HEK293 (cell line): ENCODE measurements at regions not wholly inside any gene's neighbourhood (a gene's known extent, or its start where the extent isn't known, plus 50 kb on each side); places are given as distances from the start of the nearest gene placed in this dataset.

Experiments
- CTCF ChIA-PET: fragments of 350-600 bp; formaldehyde crosslinking; extraction: SDS; loops from one replicate; lab custom pipeline; 2021; ENCODE audit warnings: antibody characterized with exemption; lab: Yijun Ruan, JAX
- POLR2A ChIA-PET: fragments of 300-600 bp; formaldehyde crosslinking; extraction: SDS; loops from one replicate; lab custom pipeline; 2020; ENCODE audit warnings: antibody characterized with exemption, inconsistent platforms; lab: Yijun Ruan, JAX
- H3K27ac ChIP-seq: fragments of 200-500 bp; sonication (Bioruptor generic); 2 replicates; pipeline ENCODE4 v1.5.1; 2014; ENCODE audit warnings: low read depth, low read length, control low read depth, inconsistent platforms; ENCODE audit errors: extremely low read depth
- H3K36me3 ChIP-seq, 2 experiments: fragments of 200-500 bp in 1 of 2; sonication (Bioruptor generic) in 1 of 2; 1 replicate in 1 of 2; 2 replicates in 1 of 2; pipeline ENCODE4 v1.5.1; 2014 to 2017; ENCODE audit warnings: inconsistent platforms in 2 of 2, low read length in 2 of 2; ENCODE audit not compliant: control insufficient read depth in 2 of 2, insufficient read depth in 1 of 2
- H3K4me1 ChIP-seq: fragments of 200-500 bp; sonication (Bioruptor generic); 2 replicates; pipeline ENCODE4 v1.5.1; 2014; ENCODE audit warnings: mild to moderate bottlenecking, low read length, inconsistent platforms; ENCODE audit not compliant: control insufficient read depth, insufficient read depth
- H3K4me3 ChIP-seq: 2 replicates; pipeline ENCODE4 v1.5.1; 2011; ENCODE audit warnings: low read depth, mild to moderate bottlenecking, control low read depth, low read length, moderate library complexity
- H3K9me3 ChIP-seq: fragments of 200-500 bp; sonication (Bioruptor generic); 2 replicates; pipeline ENCODE4 v1.5.1; 2014; ENCODE audit warnings: low read depth, low read length, inconsistent platforms; ENCODE audit not compliant: control insufficient read depth, insufficient read depth
- GFI1B ChIP-seq: fragments of 450-650 bp; formaldehyde crosslinking; IDR thresholded peaks from 2 replicates; pipeline ENCODE4 v1.5.1; 2016; ENCODE audit warnings: missing biosample characterization, missing genetic modification characterization
- KLF8 ChIP-seq: fragments of 450-650 bp; formaldehyde crosslinking; IDR thresholded peaks from 2 replicates; pipeline ENCODE4 v1.5.1; 2016; ENCODE audit warnings: missing biosample characterization, missing genetic modification characterization
- MZF1 ChIP-seq: fragments of 450-650 bp; formaldehyde crosslinking; IDR thresholded peaks from 2 replicates; pipeline ENCODE4 v1.5.1; 2017; ENCODE audit warnings: missing biosample characterization, missing genetic modification characterization, borderline replicate concordance
- OVOL3 ChIP-seq: fragments of 450-650 bp; formaldehyde crosslinking; IDR thresholded peaks from 2 replicates; pipeline ENCODE4 v1.5.1; 2016; ENCODE audit warnings: missing biosample characterization, missing genetic modification characterization
- TSHZ1 ChIP-seq: fragments of 450-650 bp; formaldehyde crosslinking; IDR thresholded peaks from 2 replicates; pipeline ENCODE4 v1.5.1; 2016; ENCODE audit warnings: missing biosample characterization, missing genetic modification characterization, borderline replicate concordance
- ZBTB17 ChIP-seq: fragments of 450-650 bp; formaldehyde crosslinking; IDR thresholded peaks from 2 replicates; pipeline ENCODE4 v1.5.1; 2016; ENCODE audit warnings: missing biosample characterization, missing genetic modification characterization
- ZBTB49 ChIP-seq: fragments of 450-650 bp; formaldehyde crosslinking; IDR thresholded peaks from 2 replicates; pipeline ENCODE4 v1.5.1; 2016; ENCODE audit warnings: missing biosample characterization, missing genetic modification characterization, low read depth
- ZBTB6 ChIP-seq: fragments of 450-650 bp; formaldehyde crosslinking; IDR thresholded peaks from 2 replicates; pipeline ENCODE4 v1.5.1; 2017; ENCODE audit warnings: missing biosample characterization, missing genetic modification characterization
- ZBTB7A ChIP-seq: fragments of 450-650 bp; formaldehyde crosslinking; IDR thresholded peaks from 2 replicates; pipeline ENCODE4 v1.5.1; 2016; ENCODE audit warnings: low read depth, missing biosample characterization, missing genetic modification characterization
- ZFHX2 ChIP-seq: fragments of 450-650 bp; formaldehyde crosslinking; conservative IDR thresholded peaks from 2 replicates; pipeline ENCODE4 v1.5.1; 2016; ENCODE audit warnings: missing biosample characterization, missing genetic modification characterization
- ZFP3 ChIP-seq: fragments of 450-650 bp; formaldehyde crosslinking; IDR thresholded peaks from 2 replicates; pipeline ENCODE4 v1.5.1; 2016; ENCODE audit warnings: low read depth, missing biosample characterization, missing genetic modification characterization
- ZNF10 ChIP-seq: fragments of 450-650 bp; formaldehyde crosslinking; IDR thresholded peaks from 2 replicates; pipeline ENCODE4 v1.5.1; 2017; ENCODE audit warnings: missing biosample characterization, missing genetic modification characterization
- ZNF138 ChIP-seq: fragments of 450-650 bp; formaldehyde crosslinking; IDR thresholded peaks from 2 replicates; pipeline ENCODE4 v1.5.1; 2016; ENCODE audit warnings: missing biosample characterization, missing genetic modification characterization, borderline replicate concordance
- ZNF184 ChIP-seq: fragments of 450-650 bp; IDR thresholded peaks from 2 replicates; pipeline ENCODE4 v1.5.1; 2018; ENCODE audit warnings: missing biosample characterization, mild to moderate bottlenecking, missing genetic modification characterization
- ZNF23 ChIP-seq: fragments of 450-650 bp; formaldehyde crosslinking; IDR thresholded peaks from 2 replicates; pipeline ENCODE4 v1.5.1; 2016; ENCODE audit warnings: missing biosample characterization, missing genetic modification characterization, borderline replicate concordance
- ZNF354C ChIP-seq: fragments of 450-650 bp; formaldehyde crosslinking; IDR thresholded peaks from 2 replicates; pipeline ENCODE4 v1.5.1; 2016; ENCODE audit warnings: missing biosample characterization, missing genetic modification characterization, low read depth, borderline replicate concordance
- ZNF416 ChIP-seq: fragments of 450-650 bp; formaldehyde crosslinking; IDR thresholded peaks from 2 replicates; pipeline ENCODE4 v1.5.1; 2016; ENCODE audit warnings: missing biosample characterization, missing genetic modification characterization
- ZNF473 ChIP-seq: fragments of 450-650 bp; formaldehyde crosslinking; IDR thresholded peaks from 2 replicates; pipeline ENCODE4 v1.5.1; 2017; ENCODE audit warnings: missing biosample characterization, missing genetic modification characterization
- ZNF548 ChIP-seq: fragments of 450-650 bp; formaldehyde crosslinking; IDR thresholded peaks from 2 replicates; pipeline ENCODE4 v1.5.1; 2016; ENCODE audit warnings: missing biosample characterization, missing genetic modification characterization
- ZNF555 ChIP-seq: fragments of 450-650 bp; formaldehyde crosslinking; conservative IDR thresholded peaks from 2 replicates; pipeline ENCODE4 v1.5.1; 2017; ENCODE audit warnings: missing biosample characterization, mild to moderate bottlenecking, missing genetic modification characterization, inconsistent platforms
- ZNF571 ChIP-seq: fragments of 450-650 bp; formaldehyde crosslinking; IDR thresholded peaks from 2 replicates; pipeline ENCODE4 v1.5.0; 2017; ENCODE audit warnings: missing biosample characterization, missing genetic modification characterization
- ZNF621 ChIP-seq: fragments of 450-650 bp; formaldehyde crosslinking; IDR thresholded peaks from 2 replicates; pipeline ENCODE4 v1.5.1; 2017; ENCODE audit warnings: missing biosample characterization, missing genetic modification characterization
- ZNF639 ChIP-seq: fragments of 450-650 bp; formaldehyde crosslinking; IDR thresholded peaks from 2 replicates; pipeline ENCODE4 v1.5.1; 2016; ENCODE audit warnings: missing biosample characterization, missing genetic modification characterization
- ZNF677 ChIP-seq: fragments of 450-650 bp; IDR thresholded peaks from 2 replicates; pipeline ENCODE4 v1.5.0; 2018; ENCODE audit warnings: missing biosample characterization, mild to moderate bottlenecking, missing genetic modification characterization, moderate library complexity
- ZSCAN23 ChIP-seq: fragments of 450-650 bp; formaldehyde crosslinking; IDR thresholded peaks from 2 replicates; pipeline ENCODE4 v1.5.1; 2016; ENCODE audit warnings: missing biosample characterization, missing genetic modification characterization
- ZSCAN4 ChIP-seq: fragments of 450-650 bp; formaldehyde crosslinking; IDR thresholded peaks from 2 replicates; pipeline ENCODE4 v1.5.1; 2017; ENCODE audit warnings: missing biosample characterization, missing genetic modification characterization

- no peak for TF ChIP-seq ZBTB49 (tag by site-specific recombination)
- no peak for TF ChIP-seq ZBTB7A (tag by site-specific recombination)
- no peak for TF ChIP-seq ZNF621 (tag by site-specific recombination)
- TF ChIP-seq OVOL3 (tag by site-specific recombination), result no peak
- no peak for TF ChIP-seq ZNF677
- TF ChIP-seq ZNF555 (tag by site-specific recombination), result no peak
Measured at GRCh38 chr5:87997662-87998061, 271.0 kb downstream of the TMEM161B start (continued).

- H3K4me1 ChIP-seq, result no peaks in the 10 kb centered on the region
- H3K36me3 ChIP-seq, result no peaks in the 10 kb centered on the region
- H3K9me3 ChIP-seq, result no peaks in the 10 kb centered on the region
- no peak overlapping the region for H3K4me3 ChIP-seq
- ChIA-PET CTCF (no interaction called here), POLR2A (no interaction called here)
- TF ChIP-seq ZNF639 (tag by site-specific recombination) (no peak), KLF8 (tag by site-specific recombination) (no peak), ZSCAN4 (tag by site-specific recombination) (no peak), MZF1 (tag by site-specific recombination) (no peak), GFI1B (tag by site-specific recombination) (no peak), ZNF571 (tag by site-specific recombination) (no peak), ZNF473 (tag by site-specific recombination) (no peak), ZNF10 (tag by site-specific recombination) (no peak)
- no peak overlapping the region for H3K27ac ChIP-seq
Measured at GRCh38 chr5:87966213-87966612, 302.4 kb downstream of the TMEM161B start.

GRCh38 chr5:87954121-87954520 is 314.5 kb downstream of the TMEM161B start:
- Histone ChIP-seq H3K9me3 (no peaks in the 10 kb centered on the region), H3K4me1 (no peaks in the 10 kb centered on the region), H3K27ac (no peak overlapping the region), H3K36me3 (no peaks in the 10 kb centered on the region), H3K4me3 (no peak overlapping the region)
- POLR2A ChIA-PET, result no interaction called here
- CTCF ChIA-PET, result no interaction called here
- TF ChIP-seq ZFHX2 (tag by site-specific recombination), result no peak
- TF ChIP-seq ZNF677, result no peak
- TF ChIP-seq ZBTB6 (tag by site-specific recombination), result no peak
- no peak for TF ChIP-seq ZNF416 (tag by site-specific recombination)
- no peak for TF ChIP-seq ZNF138
- TF ChIP-seq ZBTB17, result no peak
- TF ChIP-seq ZFP3 (tag by site-specific recombination), result no peak
- TF ChIP-seq ZNF354C (tag by site-specific recombination), result no peak
- no peak for TF ChIP-seq ZNF23
- no peak for TF ChIP-seq ZSCAN23
- no peak for TF ChIP-seq ZNF548
- TF ChIP-seq ZNF184 (tag by site-specific recombination), result no peak
- no peak for TF ChIP-seq TSHZ1 (tag by site-specific recombination)
